ENCODE measurements at regions not wholly inside any gene's neighbourhood (a gene's known extent, or its start where the extent isn't known, plus 50 kb on each side); places are given as distances from the start of the nearest gene placed in this dataset.

DNA sequence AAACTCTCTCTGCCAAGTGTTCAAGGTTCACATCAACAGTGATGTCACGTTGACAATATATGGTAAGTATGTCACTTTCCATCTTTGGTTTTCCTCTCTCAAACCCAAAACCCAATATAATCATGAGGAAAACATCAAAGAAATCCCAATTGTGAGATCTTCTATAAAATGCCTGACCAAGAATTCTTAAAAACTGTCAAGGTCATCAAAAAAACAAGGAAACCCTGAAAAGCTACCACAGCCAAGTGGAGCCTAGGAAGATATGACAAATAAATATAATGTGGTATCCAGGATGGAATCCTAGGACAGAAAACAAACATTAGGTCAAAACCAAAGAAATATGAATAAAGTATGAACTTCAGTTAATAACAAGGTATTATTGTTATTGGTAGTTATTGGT lies 85.2 kb upstream of the CCDC39 start:
- intact Hi-C loops (cut with DNase I, micrococcal nuclease) = no loop called here
- peaks cover 2% of the 10 kb centered on the region for H3K9me3 Mint-ChIP-seq
- H3K4me3 Mint-ChIP-seq = no peak overlapping the region
- DNase-seq (no peak), ATAC-seq (ENCODE audit: poor library complexity) (no peak)
- POLR2A ChIA-PET = no interaction called here
- H3K27me3 ChIP-seq (ENCODE audit: control insufficient read depth in 1 of 2, insufficient read depth in 2 of 2, low read length in 2 of 2) = no peaks in the 10 kb centered on the region
- H3K9me3 ChIP-seq (ENCODE audit: control insufficient read depth in 1 of 2, insufficient read depth in 1 of 2, low read length in 2 of 2) = no peaks in the 10 kb centered on the region
- no peak overlapping the region for H3K4me3 ChIP-seq (ENCODE audit: low read length)
- TF ChIP-seq, protein P1, sequence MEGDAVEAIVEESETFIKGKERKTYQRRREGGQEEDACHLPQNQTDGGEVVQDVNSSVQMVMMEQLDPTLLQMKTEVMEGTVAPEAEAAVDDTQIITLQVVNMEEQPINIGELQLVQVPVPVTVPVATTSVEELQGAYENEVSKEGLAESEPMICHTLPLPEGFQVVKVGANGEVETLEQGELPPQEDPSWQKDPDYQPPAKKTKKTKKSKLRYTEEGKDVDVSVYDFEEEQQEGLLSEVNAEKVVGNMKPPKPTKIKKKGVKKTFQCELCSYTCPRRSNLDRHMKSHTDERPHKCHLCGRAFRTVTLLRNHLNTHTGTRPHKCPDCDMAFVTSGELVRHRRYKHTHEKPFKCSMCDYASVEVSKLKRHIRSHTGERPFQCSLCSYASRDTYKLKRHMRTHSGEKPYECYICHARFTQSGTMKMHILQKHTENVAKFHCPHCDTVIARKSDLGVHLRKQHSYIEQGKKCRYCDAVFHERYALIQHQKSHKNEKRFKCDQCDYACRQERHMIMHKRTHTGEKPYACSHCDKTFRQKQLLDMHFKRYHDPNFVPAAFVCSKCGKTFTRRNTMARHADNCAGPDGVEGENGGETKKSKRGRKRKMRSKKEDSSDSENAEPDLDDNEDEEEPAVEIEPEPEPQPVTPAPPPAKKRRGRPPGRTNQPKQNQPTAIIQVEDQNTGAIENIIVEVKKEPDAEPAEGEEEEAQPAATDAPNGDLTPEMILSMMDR (IDR thresholded peaks at IDR 0.05) = no peak
- no peaks in the 10 kb centered on the region for H3K4me1 ChIP-seq (ENCODE audit: insufficient read depth, low read length)
- no peak overlapping the region for H3K27ac Mint-ChIP-seq
- CTCF ChIA-PET = no interaction called here
- no peaks in the 10 kb centered on the region for H3K4me1 Mint-ChIP-seq (ENCODE audit: low read depth)
- no peak overlapping the region for H3K27ac ChIP-seq (ENCODE audit: low read depth in 1 of 2, low read length in 2 of 2)
- H3K36me3 Mint-ChIP-seq (ENCODE audit: low read depth) = no peaks in the 10 kb centered on the region
- no peaks in the 10 kb centered on the region for H3K36me3 ChIP-seq (ENCODE audit: insufficient read depth, low read length)
- H3K27me3 Mint-ChIP-seq = peaks cover 4% of the 10 kb centered on the region

DNA sequence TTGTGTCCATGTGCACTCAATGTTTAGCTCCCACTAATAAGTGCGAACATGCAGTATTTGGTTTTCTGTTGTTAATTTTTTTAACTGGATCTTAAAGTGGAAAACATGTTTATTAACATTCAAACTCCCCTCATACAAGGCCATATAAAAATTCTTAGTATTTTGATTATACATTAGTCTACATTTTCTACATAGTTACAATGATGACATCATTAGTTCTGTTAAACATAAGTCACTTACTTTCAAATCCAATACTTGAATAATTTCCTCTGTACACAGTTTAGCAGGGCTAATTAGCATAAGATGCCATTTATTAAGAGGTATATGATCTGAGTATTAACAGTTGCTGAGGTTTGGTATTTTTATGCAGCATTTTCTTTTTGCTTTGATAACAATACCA lies 91.3 kb upstream of the CCDC39 start:
- ATAC-seq (ENCODE audit: poor library complexity) = no peak

DNA sequence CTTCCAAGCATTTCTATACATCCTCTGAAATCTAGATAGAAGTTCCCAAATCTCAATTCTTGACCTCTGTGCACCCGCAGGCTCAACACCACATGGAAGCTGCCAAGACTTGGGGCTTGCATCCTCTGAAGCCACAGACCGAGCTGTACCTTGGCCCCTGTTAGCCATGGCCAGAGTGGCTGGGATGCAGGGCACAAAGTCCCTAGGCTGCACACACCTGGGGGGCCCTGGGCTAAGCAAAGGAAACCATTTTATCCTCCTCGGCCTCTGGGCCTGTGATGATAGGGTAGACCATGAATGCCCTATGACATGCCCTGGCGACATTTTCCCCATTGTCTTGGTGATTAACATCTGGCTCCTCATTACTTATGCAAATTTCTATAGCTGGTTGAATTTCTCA lies 97.1 kb upstream of the CCDC39 start:
- H3K4me3 ChIP-seq (ENCODE audit: low read length) = no peak overlapping the region
- DNase-seq = no peak
- ChIA-PET POLR2A (no interaction called here), CTCF (no interaction called here)
- no peaks in the 10 kb centered on the region for H3K4me1 Mint-ChIP-seq (ENCODE audit: low read depth)
- no peaks in the 10 kb centered on the region for H3K4me1 ChIP-seq (ENCODE audit: insufficient read depth, low read length)
- H3K27ac ChIP-seq (ENCODE audit: low read depth in 1 of 2, low read length in 2 of 2) = no peak overlapping the region
- TF ChIP-seq, protein P1 (IDR thresholded peaks at IDR 0.05) = no peak
- H3K36me3 Mint-ChIP-seq (ENCODE audit: low read depth) = no peaks in the 10 kb centered on the region
- H3K4me3 Mint-ChIP-seq = no peak overlapping the region
- H3K27me3 ChIP-seq (ENCODE audit: control insufficient read depth in 1 of 2, insufficient read depth in 2 of 2, low read length in 2 of 2) = no peaks in the 10 kb centered on the region
- no peak for ATAC-seq (ENCODE audit: poor library complexity)
- intact Hi-C loops (cut with DNase I, micrococcal nuclease) = no loop called here
- no peaks in the 10 kb centered on the region for H3K27me3 Mint-ChIP-seq
- H3K27ac Mint-ChIP-seq = no peak overlapping the region
- H3K9me3 Mint-ChIP-seq = peaks cover 30% of the 10 kb centered on the region
- no peaks in the 10 kb centered on the region for H3K36me3 ChIP-seq (ENCODE audit: insufficient read depth, low read length)
- peaks cover 14 to 39% of the 10 kb centered on the region in 2 experiments for H3K9me3 ChIP-seq (ENCODE audit: control insufficient read depth in 1 of 2, insufficient read depth in 1 of 2, low read length in 2 of 2)

More for the DNA sequence above, 91.3 kb upstream of the CCDC39 start:
- no peaks in the 10 kb centered on the region for H3K27me3 ChIP-seq (ENCODE audit: control insufficient read depth in 1 of 2, insufficient read depth in 2 of 2, low read length in 2 of 2)
- H3K4me3 Mint-ChIP-seq = no peak overlapping the region
- ChIA-PET CTCF (no interaction called here), POLR2A (no interaction called here)
- H3K36me3 ChIP-seq (ENCODE audit: insufficient read depth, low read length) = no peaks in the 10 kb centered on the region
- no peak overlapping the region for H3K4me3 ChIP-seq (ENCODE audit: low read length)
- H3K27ac Mint-ChIP-seq = no peak overlapping the region
- no peak overlapping the region for H3K27ac ChIP-seq (ENCODE audit: low read depth in 1 of 2, low read length in 2 of 2)
- peaks cover 5% of the 10 kb centered on the region for H3K9me3 Mint-ChIP-seq
- TF ChIP-seq, protein P1 (IDR thresholded peaks at IDR 0.05) = no peak
- no peaks in the 10 kb centered on the region for H3K36me3 Mint-ChIP-seq (ENCODE audit: low read depth)
- DNase-seq = no peak
- H3K9me3 ChIP-seq (ENCODE audit: control insufficient read depth in 1 of 2, insufficient read depth in 1 of 2, low read length in 2 of 2) = no peaks in the 10 kb centered on the region
- no peaks in the 10 kb centered on the region for H3K4me1 ChIP-seq (ENCODE audit: insufficient read depth, low read length)
- H3K4me1 Mint-ChIP-seq (ENCODE audit: low read depth) = no peaks in the 10 kb centered on the region
- intact Hi-C loops (cut with DNase I, micrococcal nuclease) = no loop called here
- no peaks in the 10 kb centered on the region for H3K27me3 Mint-ChIP-seq
